ENCODE measurements at regions not wholly inside any gene's neighbourhood (a gene's known extent, or its start where the extent isn't known, plus 50 kb on each side); places are given as distances from the start of the nearest gene placed in this dataset.

DNA sequence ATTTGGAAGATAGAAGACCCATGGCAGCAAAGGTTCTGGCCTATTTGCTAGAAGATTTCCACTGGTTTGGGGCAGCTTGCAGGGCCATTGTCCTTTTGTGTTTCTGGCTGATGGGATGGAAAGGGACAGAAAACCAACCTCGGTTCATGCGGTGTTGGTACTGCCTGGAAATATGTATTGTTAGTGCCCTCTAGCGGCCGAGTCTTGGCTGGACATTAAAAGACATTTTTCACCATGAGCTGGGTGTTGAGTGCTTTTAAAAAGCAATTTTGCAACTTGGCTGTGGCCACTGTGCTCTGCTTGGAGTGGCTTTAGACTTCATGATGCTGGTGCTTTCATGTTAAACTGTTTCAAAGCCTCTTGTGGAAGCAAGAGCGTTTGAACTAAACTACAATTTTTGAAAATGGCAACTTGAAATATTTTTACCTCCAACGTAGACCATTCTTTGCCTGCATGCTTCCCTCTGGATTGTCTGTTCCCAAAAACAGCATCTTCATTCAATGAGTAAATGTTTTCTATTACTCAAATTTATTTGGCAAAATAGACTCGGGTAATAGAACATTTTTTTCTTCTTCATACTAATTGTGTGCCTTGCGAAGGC lies 102.7 kb upstream of the TBX5 start (continued):
- TF ChIP-seq, protein P1, sequence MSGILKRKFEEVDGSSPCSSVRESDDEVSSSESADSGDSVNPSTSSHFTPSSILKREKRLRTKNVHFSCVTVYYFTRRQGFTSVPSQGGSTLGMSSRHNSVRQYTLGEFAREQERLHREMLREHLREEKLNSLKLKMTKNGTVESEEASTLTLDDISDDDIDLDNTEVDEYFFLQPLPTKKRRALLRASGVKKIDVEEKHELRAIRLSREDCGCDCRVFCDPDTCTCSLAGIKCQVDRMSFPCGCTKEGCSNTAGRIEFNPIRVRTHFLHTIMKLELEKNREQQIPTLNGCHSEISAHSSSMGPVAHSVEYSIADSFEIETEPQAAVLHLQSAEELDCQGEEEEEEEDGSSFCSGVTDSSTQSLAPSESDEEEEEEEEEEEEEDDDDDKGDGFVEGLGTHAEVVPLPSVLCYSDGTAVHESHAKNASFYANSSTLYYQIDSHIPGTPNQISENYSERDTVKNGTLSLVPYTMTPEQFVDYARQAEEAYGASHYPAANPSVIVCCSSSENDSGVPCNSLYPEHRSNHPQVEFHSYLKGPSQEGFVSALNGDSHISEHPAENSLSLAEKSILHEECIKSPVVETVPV (CRISPR knock-in tag; IDR thresholded peaks at IDR 0.05): no peak

DNA sequence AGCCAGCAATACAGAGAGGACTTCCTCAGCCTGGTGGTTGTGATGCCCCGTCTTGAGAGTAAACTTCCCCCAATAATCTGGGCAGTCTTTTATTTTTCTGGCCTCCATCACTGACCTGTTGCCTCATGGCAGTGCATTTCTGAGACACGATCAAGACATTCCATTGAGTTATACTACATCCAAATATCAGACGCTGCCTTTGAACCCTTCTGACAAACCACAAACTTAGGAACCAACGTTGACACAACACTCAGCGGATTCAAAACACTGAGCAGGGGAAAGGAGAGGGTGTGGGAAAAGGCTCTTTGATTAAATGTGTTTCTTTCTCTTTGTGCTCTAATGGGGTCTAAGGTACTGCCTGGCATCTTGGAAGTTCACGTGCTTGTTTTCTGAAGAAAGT lies 100.7 kb upstream of the TBX5 start:
- ATAC-seq: no peak
- TF ChIP-seq ZNF70 (CRISPR knock-in tag; IDR thresholded peaks at IDR 0.05) (no peak), SNAI2 (CRISPR knock-in tag; IDR thresholded peaks at IDR 0.05) (no peak), TOX (CRISPR knock-in tag; IDR thresholded peaks at IDR 0.05; ENCODE audit: borderline replicate concordance) (no peak), GLIS3 (CRISPR knock-in tag; IDR thresholded peaks at IDR 0.05) (no peak), PATZ1 (CRISPR knock-in tag; IDR thresholded peaks at IDR 0.05; ENCODE audit: borderline replicate concordance) (no peak), RARB (CRISPR knock-in tag; IDR thresholded peaks at IDR 0.05) (no peak), BACH2 (CRISPR knock-in tag; IDR thresholded peaks at IDR 0.05; ENCODE audit: borderline replicate concordance) (no peak), ARNTL (CRISPR knock-in tag; IDR thresholded peaks at IDR 0.05; ENCODE audit: borderline replicate concordance, low read depth) (no peak)

DNA sequence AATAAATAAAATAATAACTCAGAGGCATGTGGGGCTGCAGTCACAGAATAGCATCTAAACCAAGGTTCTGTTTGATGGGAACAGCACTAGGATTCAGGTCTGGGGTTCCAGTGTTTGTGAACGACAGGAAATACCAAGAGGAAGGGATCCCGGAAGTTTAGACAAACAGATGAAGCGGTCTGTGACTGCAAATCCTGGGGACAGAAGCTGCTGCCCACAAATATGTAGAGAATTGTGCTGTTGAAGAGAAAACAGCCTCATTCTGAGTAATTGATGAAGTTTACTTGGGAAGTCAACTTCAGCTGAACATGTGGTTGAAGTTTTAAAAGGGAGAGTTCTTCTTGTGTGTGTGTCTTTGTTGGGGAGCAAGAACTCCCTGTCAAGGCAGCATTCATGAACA lies 98.4 kb upstream of the TBX5 start:
- no peak for TF ChIP-seq PPARA (CRISPR knock-in tag; IDR thresholded peaks at IDR 0.05; ENCODE audit: borderline replicate concordance)
- TF ChIP-seq ARNTL (CRISPR knock-in tag; IDR thresholded peaks at IDR 0.05; ENCODE audit: borderline replicate concordance, low read depth): no peak
- TF ChIP-seq GLIS3 (CRISPR knock-in tag; IDR thresholded peaks at IDR 0.05): no peak
- no peak for TF ChIP-seq BACH2 (CRISPR knock-in tag; IDR thresholded peaks at IDR 0.05; ENCODE audit: borderline replicate concordance)
- no peak for TF ChIP-seq ZNF70 (CRISPR knock-in tag; IDR thresholded peaks at IDR 0.05)
- no peak for TF ChIP-seq TCF4 (CRISPR knock-in tag; IDR thresholded peaks at IDR 0.05; ENCODE audit: borderline replicate concordance)
- no peak for TF ChIP-seq TSHZ2 (CRISPR knock-in tag; IDR thresholded peaks at IDR 0.05)
- TF ChIP-seq SNAI2 (CRISPR knock-in tag; IDR thresholded peaks at IDR 0.05): no peak
- TF ChIP-seq CSDC2 (CRISPR knock-in tag; IDR thresholded peaks at IDR 0.05): no peak
- TF ChIP-seq CREB5 (CRISPR knock-in tag; IDR thresholded peaks at IDR 0.05; ENCODE audit: low read depth): no peak
- no peak for TF ChIP-seq ZNF8 (CRISPR knock-in tag; IDR thresholded peaks at IDR 0.05)
- no peak for TF ChIP-seq TOX (CRISPR knock-in tag; IDR thresholded peaks at IDR 0.05; ENCODE audit: borderline replicate concordance)
- no peak for TF ChIP-seq PATZ1 (CRISPR knock-in tag; IDR thresholded peaks at IDR 0.05; ENCODE audit: borderline replicate concordance)
- no peak for TF ChIP-seq ZFP3 (CRISPR knock-in tag; IDR thresholded peaks at IDR 0.05)
- no peak for TF ChIP-seq ESRRG (CRISPR knock-in tag; IDR thresholded peaks at IDR 0.05)
- no peak for TF ChIP-seq POU6F1 (CRISPR knock-in tag; IDR thresholded peaks at IDR 0.05; ENCODE audit: borderline replicate concordance, low read depth)
- TF ChIP-seq, protein P1 (CRISPR knock-in tag; IDR thresholded peaks at IDR 0.05): no peak
- TF ChIP-seq RARB (CRISPR knock-in tag; IDR thresholded peaks at IDR 0.05): no peak
- ATAC-seq: no peak

Data from SK-N-SH treated with all-trans-retinoic acid at 6 μM for 48 hours (cell line).